ENCODE measurements at regions not wholly inside any gene's neighbourhood (a gene's known extent, or its start where the extent isn't known, plus 50 kb on each side); places are given as distances from the start of the nearest gene placed in this dataset.

GRCh38 chr1:240667351-240667750 lies 55.4 kb upstream of the GREM2 start:
- Histone ChIP-seq H3K4me1 (ENCODE audit: low read depth) (no peaks in the 10 kb centered on the region), H3K9me3 (no peaks in the 10 kb centered on the region), H3K4me3 (no peak overlapping the region), H3K36me3 (ENCODE audit: low read depth) (no peaks in the 10 kb centered on the region)
- DNase-seq (no peak), ATAC-seq (no peak)
- intact Hi-C loops (cut with DNase I, micrococcal nuclease): no loop called here
- no peak for TF ChIP-seq CTCF (IDR thresholded peaks at IDR 0.05)

- ATAC-seq: no peak
- intact Hi-C loops (cut with DNase I, micrococcal nuclease): no loop called here
- no peak for TF ChIP-seq CTCF (IDR thresholded peaks at IDR 0.05)
- Histone ChIP-seq H3K4me1 (ENCODE audit: low read depth) (no peaks in the 10 kb centered on the region), H3K9me3 (no peaks in the 10 kb centered on the region), H3K36me3 (ENCODE audit: low read depth) (no peaks in the 10 kb centered on the region), H3K4me3 (no peak overlapping the region)
- DNase-seq: no peak
Observed at GRCh38 chr1:240666568-240667198, 54.7 kb upstream of the GREM2 start.

GRCh38 chr1:240663169-240663879 lies 51.4 kb upstream of the GREM2 start:
- Histone ChIP-seq H3K4me3 (no peak overlapping the region), H3K4me1 (ENCODE audit: low read depth) (no peaks in the 10 kb centered on the region), H3K36me3 (ENCODE audit: low read depth) (no peaks in the 10 kb centered on the region), H3K9me3 (no peaks in the 10 kb centered on the region)
- TF ChIP-seq CTCF (IDR thresholded peaks at IDR 0.05): no peak
- intact Hi-C loops (cut with DNase I, micrococcal nuclease): no loop called here
- DNase-seq: no peak
- no peak for ATAC-seq

Measured in mucosa of descending colon (tissue), 3 donors.